Endodermal cell (in vitro differentiated cells): ENCODE measurements at regions not wholly inside any gene's neighbourhood (a gene's known extent, or its start where the extent isn't known, plus 50 kb on each side); places are given as distances from the start of the nearest gene placed in this dataset.

Source experiments
- DNase-seq: peaks from one replicate; pipeline ENCODE4 v3.0.0-alpha.2; 2017
- H3K27ac ChIP-seq: 2 replicates; pipeline ENCODE4 v1.5.1; 2013; ENCODE audit warnings: mild to moderate bottlenecking, low read depth, low read length, moderate library complexity
- H3K27me3 ChIP-seq: 2 replicates; pipeline ENCODE4 v1.6.1; 2013; ENCODE audit warnings: mild to moderate bottlenecking, low read length, moderate library complexity; ENCODE audit not compliant: insufficient read depth, control insufficient read depth, poor library complexity, severe bottlenecking
- H3K36me3 ChIP-seq: 2 replicates; pipeline ENCODE4 v1.7.0; 2013; ENCODE audit warnings: mild to moderate bottlenecking, low read length, moderate library complexity; ENCODE audit not compliant: control insufficient read depth, insufficient read depth
- H3K4me1 ChIP-seq: one replicate; pipeline ENCODE4 v1.7.0; 2013; ENCODE audit warnings: low read length; ENCODE audit not compliant: control insufficient read depth, insufficient read depth
- H3K4me3 ChIP-seq: 2 replicates; pipeline ENCODE4 v1.5.1; 2013; ENCODE audit warnings: mild to moderate bottlenecking, low read length, moderate library complexity
- H3K9ac ChIP-seq: 2 replicates; pipeline ENCODE4 v1.6.1; 2013; ENCODE audit warnings: mild to moderate bottlenecking, low read length, moderate library complexity; ENCODE audit not compliant: poor library complexity, severe bottlenecking; ENCODE audit errors: extremely low read depth
- H3K9me3 ChIP-seq: 2 replicates; pipeline ENCODE4 v1.6.1; 2013; ENCODE audit warnings: mild to moderate bottlenecking, low read length, moderate library complexity; ENCODE audit not compliant: control insufficient read depth
- H3K27ac Mint-ChIP-seq: 2 replicates; pipeline ENCODE4 v1.8.0; 2020; ENCODE audit warnings: mixed read lengths
- H3K27me3 Mint-ChIP-seq: 2 replicates; pipeline ENCODE4 v1.8.0; 2021; ENCODE audit warnings: mild to moderate bottlenecking, mixed read lengths; ENCODE audit not compliant: insufficient read depth
- H3K36me3 Mint-ChIP-seq: 2 replicates; pipeline ENCODE4 v1.8.0; 2020; ENCODE audit warnings: low read depth, mixed read lengths
- H3K4me1 Mint-ChIP-seq: 2 replicates; pipeline ENCODE4 v1.8.0; 2020; ENCODE audit warnings: mixed read lengths
- H3K4me3 Mint-ChIP-seq: 2 replicates; pipeline ENCODE4 v1.8.0; 2020; ENCODE audit warnings: mild to moderate bottlenecking, moderate library complexity, mixed read lengths
- H3K9me3 Mint-ChIP-seq: 2 replicates; pipeline ENCODE4 v1.8.0; 2020; ENCODE audit warnings: mild to moderate bottlenecking, mixed read lengths
- WGBS, 2 experiments: methylation state at CpG; one replicate each; pipeline versions ENCODE4 v1.1.5 to v1.1.7; 2013; ENCODE audit warnings: missing lambda C conversion rate in 2 of 2, mixed read lengths in 1 of 2; ENCODE audit not compliant: insufficient coverage in 1 of 2, insufficient read length in 1 of 2; 5-methylcytosine and 5-hydroxymethylcytosine counted together
- TF ChIP-seq, protein P1 (sequence below): fragments of 200-600 bp; sonication (generic); conservative IDR thresholded peaks from 2 replicates; pipeline ENCODE4 v1.5.0; 2021; ENCODE audit warnings: antibody characterized with exemption, mild to moderate bottlenecking

- Histone ChIP-seq H3K4me1 (no peaks in the 10 kb centered on the region), H3K9ac (no peak overlapping the region), H3K27me3 (no peaks in the 10 kb centered on the region), H3K36me3 (no peaks in the 10 kb centered on the region), H3K27ac (no peak overlapping the region), H3K4me3 (peak overlapping the region; percentile 23), H3K9me3 (no peaks in the 10 kb centered on the region)
- DNase-seq: no peak
- Mint-ChIP-seq H3K27ac (no peak overlapping the region), H3K9me3 (no peaks in the 10 kb centered on the region), H3K4me1 (peaks cover 18% of the 10 kb centered on the region), H3K27me3 (peaks cover 2% of the 10 kb centered on the region), H3K4me3 (no peak overlapping the region), H3K36me3 (no peaks in the 10 kb centered on the region)
- 76 to 77% methylated on average over 9 to 12 of the region's 12 CpGs for WGBS, 2 experiments
- TF ChIP-seq, protein P1, sequence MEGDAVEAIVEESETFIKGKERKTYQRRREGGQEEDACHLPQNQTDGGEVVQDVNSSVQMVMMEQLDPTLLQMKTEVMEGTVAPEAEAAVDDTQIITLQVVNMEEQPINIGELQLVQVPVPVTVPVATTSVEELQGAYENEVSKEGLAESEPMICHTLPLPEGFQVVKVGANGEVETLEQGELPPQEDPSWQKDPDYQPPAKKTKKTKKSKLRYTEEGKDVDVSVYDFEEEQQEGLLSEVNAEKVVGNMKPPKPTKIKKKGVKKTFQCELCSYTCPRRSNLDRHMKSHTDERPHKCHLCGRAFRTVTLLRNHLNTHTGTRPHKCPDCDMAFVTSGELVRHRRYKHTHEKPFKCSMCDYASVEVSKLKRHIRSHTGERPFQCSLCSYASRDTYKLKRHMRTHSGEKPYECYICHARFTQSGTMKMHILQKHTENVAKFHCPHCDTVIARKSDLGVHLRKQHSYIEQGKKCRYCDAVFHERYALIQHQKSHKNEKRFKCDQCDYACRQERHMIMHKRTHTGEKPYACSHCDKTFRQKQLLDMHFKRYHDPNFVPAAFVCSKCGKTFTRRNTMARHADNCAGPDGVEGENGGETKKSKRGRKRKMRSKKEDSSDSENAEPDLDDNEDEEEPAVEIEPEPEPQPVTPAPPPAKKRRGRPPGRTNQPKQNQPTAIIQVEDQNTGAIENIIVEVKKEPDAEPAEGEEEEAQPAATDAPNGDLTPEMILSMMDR: no peak
Measured at GRCh38 chr10:29925771-29926692, 133.4 kb downstream of the JCAD start.

- peaks cover 8% of the 10 kb centered on the region for H3K27me3 ChIP-seq
- TF ChIP-seq, protein P1: no peak
- H3K27ac ChIP-seq: no peak overlapping the region
- Mint-ChIP-seq H3K27me3 (peaks cover 9% of the 10 kb centered on the region), H3K36me3 (no peaks in the 10 kb centered on the region), H3K4me3 (no peak overlapping the region), H3K27ac (no peak overlapping the region), H3K9me3 (no peaks in the 10 kb centered on the region), H3K4me1 (peaks cover 18% of the 10 kb centered on the region)
- no peak overlapping the region for H3K4me3 ChIP-seq
- DNase-seq: no peak
- no peaks in the 10 kb centered on the region for H3K9me3 ChIP-seq
- H3K4me1 ChIP-seq: no peaks in the 10 kb centered on the region
- H3K36me3 ChIP-seq: no peaks in the 10 kb centered on the region
- no peak overlapping the region for H3K9ac ChIP-seq
- WGBS, 2 experiments: 85 to 87% methylated on average over 3 of the region's 3 CpGs
Measured at GRCh38 chr10:29924436-29924835, 134.9 kb downstream of the JCAD start.

DNA sequence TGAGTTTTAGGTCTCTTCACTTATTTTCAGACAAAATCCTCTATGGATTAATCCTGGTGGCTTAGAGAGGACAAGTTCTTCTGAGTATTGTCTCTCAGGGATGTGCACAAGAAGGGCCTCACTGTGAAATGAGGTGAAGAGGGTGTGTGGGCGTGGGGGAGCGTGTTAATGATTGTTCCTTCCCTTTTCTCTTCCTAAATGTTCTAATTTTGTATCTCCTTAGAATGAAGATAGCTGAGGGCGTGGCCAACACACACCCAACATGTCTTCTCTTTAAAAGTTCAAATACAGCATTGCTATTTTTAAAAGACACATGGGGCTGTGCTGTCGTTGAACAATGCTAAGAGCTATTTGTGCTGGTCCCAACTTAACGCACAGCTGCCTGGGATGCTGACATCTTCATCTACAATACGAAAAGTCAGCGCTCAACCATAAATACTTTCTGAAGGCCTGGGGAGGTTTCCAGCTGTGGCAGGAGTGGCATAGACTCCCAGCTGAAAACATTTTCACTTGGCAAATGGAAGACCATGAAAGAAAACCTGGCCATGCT lies 135.9 kb downstream of the JCAD start:
- H3K27ac ChIP-seq: no peak overlapping the region
- H3K4me1 ChIP-seq: no peaks in the 10 kb centered on the region
- peaks cover 8% of the 10 kb centered on the region for H3K27me3 ChIP-seq
- Mint-ChIP-seq H3K36me3 (no peaks in the 10 kb centered on the region), H3K4me1 (peaks cover 18% of the 10 kb centered on the region), H3K27me3 (peaks cover 15% of the 10 kb centered on the region), H3K27ac (no peak overlapping the region), H3K9me3 (no peaks in the 10 kb centered on the region), H3K4me3 (no peak overlapping the region)
- H3K4me3 ChIP-seq: no peak overlapping the region
- WGBS, 2 experiments: 96% methylated on average over 5 of the region's 7 CpGs
- H3K9me3 ChIP-seq: no peaks in the 10 kb centered on the region
- no peak for DNase-seq
- TF ChIP-seq, protein P1: no peak
- no peak overlapping the region for H3K9ac ChIP-seq
- no peaks in the 10 kb centered on the region for H3K36me3 ChIP-seq
